Stimulated activated naive CD8-positive, alpha-beta T cell treated with anti-CD3 and anti-CD28 coated beads, Interleukin-15, amount 100 ng/mL, for 72 hours (primary cell): ENCODE measurements at regions not wholly inside any gene's neighbourhood (a gene's known extent, or its start where the extent isn't known, plus 50 kb on each side); places are given as distances from the start of the nearest gene placed in this dataset.
A peak's percentile ranks its signal among the peaks of the same experiment; 100 is the strongest.

ENCODE experiments used
- ATAC-seq: fragments of 150-1000 bp; cut with Tn5 transposase; 2 replicates; pipeline ENCODE4 v1.10.0; 2021; ENCODE audit warnings: mild to moderate bottlenecking, moderate library complexity
- DNase-seq, 2 donors: peaks; one replicate each; pipeline ENCODE4 v3.0.0; 2021 to 2022
- H3K27ac Mint-ChIP-seq, 2 donors: one replicate each; pipeline ENCODE4 v1.8.0; 2022; ENCODE audit warnings: mild to moderate bottlenecking in 2 of 2, mixed read lengths in 2 of 2, moderate library complexity in 2 of 2
- H3K27me3 Mint-ChIP-seq: one replicate; pipeline ENCODE4 v1.8.0; 2022; ENCODE audit warnings: mixed read lengths
- H3K4me1 Mint-ChIP-seq: one replicate; pipeline ENCODE4 v1.8.0; 2022; ENCODE audit warnings: mild to moderate bottlenecking, mixed read lengths
- H3K4me3 Mint-ChIP-seq, 2 donors: one replicate each; pipeline ENCODE4 v1.8.0; 2022; ENCODE audit warnings: mild to moderate bottlenecking in 2 of 2, mixed read lengths in 2 of 2, moderate library complexity in 1 of 2
- H3K9me3 Mint-ChIP-seq, 2 donors: one replicate each; pipeline ENCODE4 v1.8.0; 2022; ENCODE audit warnings: mixed read lengths in 2 of 2

DNA sequence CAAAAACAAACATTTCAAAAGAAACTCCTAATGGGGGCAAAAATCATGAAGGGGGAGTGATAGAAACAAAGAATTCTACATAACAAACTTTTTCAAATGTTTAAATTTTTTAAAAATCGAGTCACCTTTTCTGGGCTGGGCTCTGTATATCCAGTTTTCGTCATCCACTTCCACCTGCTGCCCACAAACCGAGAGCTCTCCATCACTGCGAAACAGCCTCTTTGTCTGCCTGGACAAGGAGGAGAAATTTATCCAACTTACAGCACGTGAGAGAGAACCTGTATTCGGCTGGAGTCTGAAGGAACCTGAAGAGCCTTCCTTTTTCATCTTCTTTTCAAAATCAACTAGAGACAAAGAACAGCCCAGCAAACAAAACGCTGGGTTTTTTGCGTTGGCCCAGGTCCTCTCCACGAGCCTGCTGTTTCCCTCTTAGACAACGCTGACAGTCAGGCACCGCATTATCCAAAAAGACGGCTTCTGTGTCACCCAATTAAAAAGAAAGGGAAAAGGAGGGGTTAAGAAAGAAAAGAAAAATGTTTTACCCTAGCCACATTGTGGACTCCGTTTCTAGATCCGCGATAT is 72.4 kb upstream of the NHSL1 start:
- no peak for DNase-seq
- no peaks in the 10 kb centered on the region for H3K9me3 Mint-ChIP-seq
- H3K27ac Mint-ChIP-seq = no peak overlapping the region
- H3K4me1 Mint-ChIP-seq = no peaks in the 10 kb centered on the region
- peak overlapping the region in 1 of 2 donors; percentile 35 for H3K4me3 Mint-ChIP-seq
- H3K27me3 Mint-ChIP-seq = no peaks in the 10 kb centered on the region
- ATAC-seq = no peak

DNA sequence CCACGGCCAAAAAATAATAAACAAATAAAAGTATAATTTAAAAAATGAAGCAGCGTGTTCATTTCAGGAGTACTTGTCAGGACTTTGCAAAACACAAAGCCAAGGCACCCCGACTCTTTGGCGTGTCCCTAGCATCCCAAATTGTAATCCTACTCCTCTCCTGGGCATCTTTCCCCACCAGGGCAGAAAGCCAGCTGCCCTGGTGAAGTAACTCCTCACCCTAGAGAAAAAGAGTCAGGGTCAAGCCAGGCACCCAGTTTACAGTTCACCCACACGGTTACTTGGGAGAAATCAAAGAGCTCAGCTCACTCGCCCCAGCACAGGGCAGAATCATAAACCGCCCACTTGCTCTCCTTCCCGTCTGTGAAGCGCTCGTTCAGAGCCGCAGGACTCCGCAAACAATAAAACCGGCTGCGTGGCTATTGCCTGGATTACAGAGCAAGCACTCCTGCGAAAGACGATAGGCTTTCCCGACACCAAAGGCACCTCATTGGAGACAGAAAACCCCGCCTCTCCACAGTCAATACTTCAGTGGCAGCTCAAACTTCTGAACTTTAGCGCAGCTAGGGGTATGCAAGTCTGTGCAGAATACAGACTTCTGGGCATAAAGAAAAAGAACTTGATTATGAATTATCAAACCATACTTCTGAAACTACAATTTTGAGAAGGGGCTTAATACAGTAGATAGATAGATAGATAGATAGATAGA is 73.0 kb upstream of the NHSL1 start:
- Mint-ChIP-seq H3K4me3 (peak overlapping the region; percentile 16 to 35), H3K4me1 (peaks cover 4% of the 10 kb centered on the region), H3K27ac (no peak overlapping the region), H3K9me3 (no peaks in the 10 kb centered on the region), H3K27me3 (no peaks in the 10 kb centered on the region)
- ATAC-seq (peak; percentile 64), DNase-seq (peak in 1 of 2 donors; percentile 4)

DNA sequence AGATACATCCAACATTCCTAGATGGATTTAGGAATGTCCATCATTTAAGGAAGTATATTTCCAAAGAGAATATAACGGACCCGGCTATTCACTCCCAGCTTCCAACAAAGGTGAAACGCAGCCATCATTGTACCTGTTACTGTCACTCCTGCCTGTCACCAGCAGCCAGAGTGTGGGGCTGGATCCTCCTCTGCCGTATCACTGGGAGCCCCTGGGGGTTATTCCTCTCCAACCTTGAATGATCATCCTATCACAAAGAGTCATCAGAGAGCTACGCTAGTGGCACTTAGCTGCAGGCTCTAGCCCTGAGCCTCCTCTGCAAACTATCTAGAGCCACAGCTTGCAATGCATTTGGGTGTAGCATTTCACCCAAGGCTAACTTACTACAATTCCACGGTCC is 73.6 kb upstream of the NHSL1 start:
- Mint-ChIP-seq H3K4me3 (no peak overlapping the region), H3K4me1 (peaks cover 6% of the 10 kb centered on the region), H3K9me3 (no peaks in the 10 kb centered on the region), H3K27ac (no peak overlapping the region), H3K27me3 (no peaks in the 10 kb centered on the region)
- no peak for ATAC-seq
- DNase-seq = no peak

DNA sequence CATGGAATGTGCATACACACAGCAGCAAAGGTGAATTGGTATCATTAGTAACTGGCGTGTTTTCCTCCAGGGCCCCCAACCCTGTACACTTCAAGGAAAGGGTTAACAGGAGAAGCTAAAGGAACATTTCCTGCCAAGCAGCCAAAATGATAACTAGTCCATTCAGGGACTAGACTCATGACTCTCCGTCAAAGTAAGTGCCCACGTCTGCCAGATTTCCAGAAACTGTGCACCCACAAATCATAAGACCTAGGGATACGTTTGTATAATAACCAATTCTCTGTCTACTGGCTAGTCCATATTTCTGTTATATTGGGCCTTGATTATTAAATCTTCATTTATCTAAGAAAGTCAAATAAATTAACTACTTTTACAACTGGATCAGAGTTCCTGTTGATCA is 76.0 kb upstream of the NHSL1 start:
- Mint-ChIP-seq H3K27ac (no peak overlapping the region), H3K9me3 (no peaks in the 10 kb centered on the region), H3K4me1 (peaks cover 6% of the 10 kb centered on the region), H3K4me3 (no peak overlapping the region), H3K27me3 (no peaks in the 10 kb centered on the region)
- no peak for DNase-seq
- no peak for ATAC-seq

DNA sequence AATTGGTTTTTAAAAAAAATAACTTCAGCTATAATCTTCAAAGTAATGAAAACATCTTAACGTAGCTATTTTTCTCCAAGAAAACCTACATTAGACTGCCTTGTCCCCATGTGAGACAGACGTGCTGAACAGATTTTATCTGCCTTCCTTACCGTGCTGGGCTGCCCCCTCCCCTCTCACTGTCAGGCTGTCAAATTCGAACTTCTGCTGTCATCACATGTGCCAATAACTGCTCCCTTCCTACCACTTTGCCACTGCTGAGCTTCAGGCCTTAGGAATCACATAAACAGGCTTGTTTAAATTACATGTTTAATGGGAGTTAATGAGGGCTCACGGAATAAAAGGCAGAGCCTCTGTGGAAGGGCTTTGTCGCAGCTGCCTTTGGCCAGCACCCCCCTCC is 77.0 kb upstream of the NHSL1 start:
- Mint-ChIP-seq H3K4me3 (no peak overlapping the region), H3K27ac (no peak overlapping the region), H3K4me1 (peaks cover 6% of the 10 kb centered on the region), H3K27me3 (no peaks in the 10 kb centered on the region), H3K9me3 (no peaks in the 10 kb centered on the region)
- DNase-seq (no peak), ATAC-seq (no peak)

DNA sequence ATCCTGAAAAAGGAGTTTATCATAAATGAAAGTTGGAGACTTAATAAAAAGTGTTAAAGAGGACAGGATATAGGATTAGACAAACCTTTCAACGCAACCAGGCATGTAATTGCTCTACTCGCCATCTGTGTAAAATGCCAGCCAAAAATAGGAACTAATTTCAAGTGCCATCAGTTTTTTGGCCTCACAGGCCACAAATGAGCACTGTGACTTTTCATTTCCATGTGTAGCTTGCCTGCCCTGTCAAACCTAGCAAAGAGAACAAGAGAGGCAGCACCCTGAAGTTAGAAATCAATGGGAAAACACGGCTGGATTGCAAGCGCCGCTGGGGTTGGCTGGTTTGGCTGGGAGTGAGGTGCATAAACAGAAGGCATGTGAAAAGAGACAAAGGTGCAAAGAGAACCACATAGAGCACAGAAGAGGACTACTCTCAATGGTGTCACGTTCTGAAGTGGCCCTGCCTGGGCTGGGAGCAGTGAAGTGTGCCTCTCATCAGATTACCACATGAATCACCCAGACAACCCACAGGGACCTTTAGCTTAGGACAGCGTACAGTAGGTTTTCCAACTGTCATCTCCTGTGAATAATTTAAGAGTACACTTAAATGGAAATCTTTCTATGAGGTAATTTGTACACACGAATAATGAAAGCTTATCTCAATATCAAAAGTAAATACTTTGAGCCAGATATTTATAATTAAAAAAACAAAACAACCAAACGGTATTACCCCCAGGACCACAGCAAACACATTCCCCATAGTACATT is 78.0 kb upstream of the NHSL1 start:
- DNase-seq = no peak
- Mint-ChIP-seq H3K9me3 (no peaks in the 10 kb centered on the region), H3K4me1 (peaks cover 6% of the 10 kb centered on the region), H3K27ac (no peak overlapping the region), H3K4me3 (no peak overlapping the region), H3K27me3 (no peaks in the 10 kb centered on the region)
- no peak for ATAC-seq

DNA sequence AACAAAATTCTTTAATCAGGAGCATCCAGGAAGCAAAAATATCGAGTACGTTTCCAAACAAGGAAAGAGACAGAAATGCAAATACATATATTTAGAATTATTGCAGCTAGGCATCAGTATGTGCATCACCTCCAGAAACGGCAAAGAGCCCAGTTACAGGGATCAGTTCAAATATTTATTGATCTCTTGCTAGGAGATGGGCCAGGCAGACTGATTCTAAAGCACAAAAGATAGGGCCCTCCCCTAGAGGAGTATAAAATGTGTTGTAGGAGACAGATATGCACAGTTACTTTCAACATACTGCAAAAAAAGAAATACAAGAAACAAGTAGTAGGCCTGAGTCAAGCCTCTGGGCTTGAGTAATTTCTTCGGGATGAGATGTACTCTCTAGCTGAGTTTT is 80.7 kb upstream of the NHSL1 start:
- Mint-ChIP-seq H3K27me3 (no peaks in the 10 kb centered on the region), H3K27ac (no peak overlapping the region), H3K9me3 (no peaks in the 10 kb centered on the region), H3K4me1 (peaks cover 6% of the 10 kb centered on the region), H3K4me3 (no peak overlapping the region)
- ATAC-seq = no peak
- DNase-seq = no peak

DNA sequence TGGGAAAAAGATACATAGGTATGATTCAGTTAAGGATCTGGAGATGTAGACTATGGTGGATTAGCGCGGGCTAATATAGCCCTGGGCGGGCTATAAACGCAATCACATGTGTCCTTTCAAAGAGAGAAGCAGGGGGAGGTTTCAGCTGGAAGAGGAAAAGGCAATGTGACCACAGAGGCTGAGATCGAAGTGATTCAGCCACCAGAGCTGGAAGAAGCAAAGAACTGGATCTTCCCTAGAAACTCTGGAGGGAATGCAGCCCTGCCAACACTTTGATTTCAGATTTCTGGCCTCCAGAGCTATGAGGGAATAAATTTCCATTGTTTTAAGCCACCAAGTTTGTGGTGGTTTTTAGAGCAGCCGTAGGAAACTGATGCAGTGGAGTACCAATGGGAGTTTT is 81.5 kb upstream of the NHSL1 start:
- Mint-ChIP-seq H3K27me3 (no peaks in the 10 kb centered on the region), H3K4me1 (peaks cover 6% of the 10 kb centered on the region), H3K9me3 (no peaks in the 10 kb centered on the region), H3K4me3 (no peak overlapping the region), H3K27ac (no peak overlapping the region)
- no peak for ATAC-seq
- no peak for DNase-seq

DNA sequence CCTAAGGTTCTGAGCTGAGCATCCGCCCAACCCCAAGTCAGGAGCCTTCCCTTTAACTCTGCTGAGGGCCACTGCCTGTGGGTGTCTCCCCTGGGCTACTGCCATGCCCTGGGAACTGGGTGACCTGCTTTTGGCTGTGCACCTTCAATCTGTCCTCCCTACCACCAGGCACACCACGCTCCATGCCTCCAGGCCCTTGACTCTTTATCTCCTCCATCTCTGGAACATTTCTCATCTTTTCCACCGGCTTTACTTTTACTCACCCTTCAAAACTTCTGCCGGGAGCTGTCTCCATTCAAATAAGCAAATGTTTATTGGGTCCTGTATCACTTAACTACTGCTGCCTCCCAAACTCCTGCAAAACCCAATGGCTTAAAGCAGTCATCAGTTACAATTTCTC is 83.3 kb upstream of the NHSL1 start:
- Mint-ChIP-seq H3K9me3 (no peaks in the 10 kb centered on the region), H3K4me1 (peaks cover 5% of the 10 kb centered on the region), H3K27me3 (no peaks in the 10 kb centered on the region), H3K27ac (no peak overlapping the region), H3K4me3 (no peak overlapping the region)
- ATAC-seq (no peak), DNase-seq (no peak)

DNA sequence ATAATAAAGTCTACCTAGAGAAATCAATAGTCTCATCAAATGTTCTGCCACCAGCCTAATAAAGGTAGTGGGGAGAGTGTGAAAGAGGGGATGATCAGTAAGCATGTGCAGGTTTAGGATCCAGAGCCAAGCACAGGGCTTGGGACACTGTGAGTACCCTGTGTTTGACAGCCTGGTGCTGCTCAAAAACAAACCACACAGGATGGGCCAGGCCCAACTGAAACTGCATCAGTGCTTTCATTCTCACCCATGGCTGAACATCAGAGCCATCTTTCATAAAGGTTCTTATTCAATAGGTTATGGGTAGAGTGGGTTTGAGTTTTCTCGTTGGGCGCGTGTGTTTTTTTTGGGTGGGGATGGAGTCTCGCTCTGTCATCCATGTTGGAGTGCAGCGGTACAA is 87.3 kb upstream of the NHSL1 start:
- H3K9me3 Mint-ChIP-seq = no peaks in the 10 kb centered on the region
- no peak overlapping the region for H3K4me3 Mint-ChIP-seq
- H3K27me3 Mint-ChIP-seq = no peaks in the 10 kb centered on the region
- no peak overlapping the region for H3K27ac Mint-ChIP-seq
- DNase-seq (no peak), ATAC-seq (no peak)
- H3K4me1 Mint-ChIP-seq = peaks cover 26% of the 10 kb centered on the region

DNA sequence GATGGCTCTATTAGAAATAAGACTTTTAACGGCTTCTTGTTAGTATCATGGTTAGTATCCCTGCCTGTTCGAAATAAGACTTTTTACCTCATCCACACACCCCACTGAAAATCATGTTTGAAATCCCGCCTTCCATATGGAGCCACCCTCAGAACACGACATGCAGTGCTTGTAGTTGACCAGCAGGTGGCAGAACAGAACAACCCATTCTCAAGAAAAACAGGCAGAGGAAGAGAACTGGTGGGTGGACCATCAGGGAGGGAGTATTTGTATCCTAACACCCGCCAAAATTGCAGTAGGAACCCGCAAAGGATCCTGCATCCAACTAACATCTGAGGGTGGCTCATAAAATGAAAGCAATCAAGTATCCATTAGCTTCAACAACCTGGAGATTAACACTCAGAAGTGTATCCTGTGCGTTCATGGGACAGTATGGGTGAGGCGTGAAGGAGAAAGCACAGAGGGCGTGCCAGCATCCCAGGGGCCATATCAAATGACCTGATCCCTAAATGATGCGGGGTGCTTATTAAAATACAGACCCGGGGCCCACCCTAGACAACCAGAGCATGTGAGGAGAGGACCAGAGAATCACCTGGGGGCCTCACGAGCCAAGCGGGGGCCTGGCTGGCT is 89.6 kb upstream of the NHSL1 start:
- H3K4me1 Mint-ChIP-seq = peaks cover 49% of the 10 kb centered on the region
- no peak overlapping the region for H3K4me3 Mint-ChIP-seq
- H3K27me3 Mint-ChIP-seq = no peaks in the 10 kb centered on the region
- peak; percentile 49 to 54 for DNase-seq
- no peak for ATAC-seq
- no peak overlapping the region for H3K27ac Mint-ChIP-seq
- no peaks in the 10 kb centered on the region for H3K9me3 Mint-ChIP-seq

DNA sequence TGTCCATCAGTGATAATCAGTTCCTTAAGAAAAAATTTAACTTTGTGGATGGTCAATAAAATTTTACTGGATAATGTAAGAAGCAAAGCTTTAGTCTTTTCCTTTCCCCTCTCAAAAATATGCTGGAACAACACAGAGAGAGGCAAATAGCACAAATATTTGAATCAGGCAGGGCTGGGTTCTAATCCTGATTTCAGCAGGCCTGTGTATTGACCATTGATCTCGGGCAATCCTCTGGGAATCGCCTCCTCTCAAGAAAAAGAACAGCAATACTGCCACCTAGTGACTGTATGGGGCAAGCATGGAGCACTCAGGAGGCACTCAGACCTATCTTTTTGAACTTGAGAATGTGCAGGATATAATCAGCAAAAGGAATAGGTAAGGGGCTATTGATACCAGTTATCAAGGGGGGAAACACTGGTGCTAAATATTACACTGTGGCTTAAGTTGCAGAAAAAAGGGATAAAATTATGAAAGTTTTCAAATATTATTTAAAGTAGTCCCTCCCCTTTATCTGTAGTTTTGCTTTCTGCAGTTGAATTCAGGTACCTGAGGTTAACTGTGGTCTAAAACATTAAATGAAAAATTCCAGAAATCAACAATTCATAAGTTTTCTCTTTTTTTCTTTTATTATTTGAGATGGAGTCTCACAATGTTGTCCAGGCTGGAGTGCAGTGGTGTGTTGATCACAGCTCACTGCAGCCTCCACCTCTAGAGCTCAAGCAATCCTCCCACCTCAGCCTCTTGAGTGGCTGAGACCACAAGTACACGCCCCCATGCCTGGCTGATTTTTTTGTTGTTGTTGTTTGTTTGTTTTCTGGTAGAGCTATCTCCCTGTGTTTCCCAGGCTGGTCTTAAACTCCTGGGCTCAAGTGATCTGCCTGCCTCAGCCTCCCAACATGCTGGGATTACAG is 91.8 kb upstream of the NHSL1 start:
- H3K27ac Mint-ChIP-seq = peak overlapping the region in 1 of 2 donors; percentile 66
- H3K27me3 Mint-ChIP-seq = no peaks in the 10 kb centered on the region
- H3K4me1 Mint-ChIP-seq = peaks cover 56% of the 10 kb centered on the region
- no peaks in the 10 kb centered on the region for H3K9me3 Mint-ChIP-seq
- DNase-seq (peak; percentile 26 to 27), ATAC-seq (no peak)
- no peak overlapping the region for H3K4me3 Mint-ChIP-seq

DNA sequence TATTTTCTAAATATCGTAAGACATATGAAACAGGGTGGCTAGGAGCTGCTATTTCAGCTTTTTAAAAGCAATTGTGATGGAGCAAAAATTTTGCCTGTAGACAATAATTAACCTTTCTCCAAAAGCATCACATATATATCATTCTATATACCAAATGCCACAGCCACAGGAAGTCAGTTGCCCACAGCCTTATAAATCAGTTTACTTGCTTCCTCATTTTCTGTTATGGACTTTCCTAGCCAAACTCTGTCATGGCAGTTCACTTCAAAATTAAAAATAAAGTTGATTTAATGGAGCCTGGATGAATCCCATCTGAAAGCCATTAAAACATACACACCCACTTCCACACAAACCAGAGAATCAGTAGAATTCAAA is 93.4 kb upstream of the NHSL1 start:
- peak overlapping the region; percentile 76 to 78 for H3K4me3 Mint-ChIP-seq
- DNase-seq = no peak
- H3K4me1 Mint-ChIP-seq = peaks cover 52% of the 10 kb centered on the region
- no peaks in the 10 kb centered on the region for H3K27me3 Mint-ChIP-seq
- ATAC-seq = peak; percentile 16
- H3K9me3 Mint-ChIP-seq = no peaks in the 10 kb centered on the region
- H3K27ac Mint-ChIP-seq = peak overlapping the region in 1 of 2 donors; percentile 90

DNA sequence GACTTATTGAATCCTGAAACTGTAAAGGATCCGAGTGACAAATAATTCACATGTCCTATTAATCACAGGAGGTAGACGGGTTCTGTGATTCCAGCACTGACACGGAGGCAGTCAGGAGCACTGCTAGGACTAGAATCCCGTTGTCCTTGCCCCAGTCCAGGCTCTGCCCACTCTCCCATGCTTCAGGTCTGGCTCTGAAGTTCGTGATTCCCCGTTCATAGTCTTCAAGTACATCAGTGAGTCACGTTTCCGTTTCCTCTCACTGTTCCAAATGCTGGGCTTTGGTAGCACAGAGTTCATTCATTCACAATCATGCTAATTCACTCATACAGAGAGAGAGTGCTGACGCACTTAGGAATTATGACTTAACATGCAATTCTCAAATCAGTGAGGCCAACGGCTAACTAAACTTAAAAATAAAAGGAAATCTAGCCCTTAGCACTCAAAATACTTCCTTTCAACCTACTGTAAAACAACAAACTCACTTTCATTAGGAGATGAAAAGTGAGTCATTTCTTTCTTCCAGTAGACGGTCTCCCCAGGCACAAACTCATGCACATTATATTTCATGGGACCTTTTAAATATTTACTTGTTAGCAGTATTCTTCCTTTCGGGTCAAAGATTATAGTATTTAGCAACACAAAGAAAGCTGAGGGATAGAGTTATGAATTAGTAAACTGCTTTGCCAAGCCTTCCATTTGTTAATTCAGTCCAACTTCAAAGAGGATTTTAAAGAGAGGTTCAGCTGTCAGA is 94.0 kb upstream of the NHSL1 start:
- peak; percentile 96 for ATAC-seq
- H3K27me3 Mint-ChIP-seq = no peaks in the 10 kb centered on the region
- H3K4me3 Mint-ChIP-seq = peak overlapping the region; percentile 76 to 78
- peak; percentile 47 to 60 for DNase-seq
- no peaks in the 10 kb centered on the region for H3K9me3 Mint-ChIP-seq
- H3K4me1 Mint-ChIP-seq = peaks cover 52% of the 10 kb centered on the region
- peak overlapping the region; percentile 19 to 90 for H3K27ac Mint-ChIP-seq
